D721Med (cell line): ENCODE measurements at regions not wholly inside any gene's neighbourhood (a gene's known extent, or its start where the extent isn't known, plus 50 kb on each side); places are given as distances from the start of the nearest gene placed in this dataset.

Experiments used
- DNase-seq: peaks from one replicate; pipeline ENCODE4 v3.0.0; 2011; ENCODE audit warnings: low spot score; ENCODE audit not compliant: insufficient read length
- FAIRE-seq: peaks from 2 replicates; lab custom pipeline; 2011; peaks lifted over from hg19 to GRCh38; lab: Jason Lieb, UNC
- CTCF ChIP-seq: IDR thresholded peaks from 2 replicates; pipeline ENCODE4 v1.5.1; 2012; ENCODE audit warnings: mild to moderate bottlenecking, control low read depth; ENCODE audit not compliant: insufficient read depth; ENCODE audit errors: missing control alignments

GRCh38 chr2:378364-378763, 90.5 kb upstream of the ALKAL2 start:
- DNase-seq: no peak
- FAIRE-seq: no peak
- TF ChIP-seq CTCF: no peak

- FAIRE-seq: no peak
- DNase-seq: no peak
- TF ChIP-seq CTCF: no peak
Measured at GRCh38 chr2:377414-377813, 89.5 kb upstream of the ALKAL2 start.

GRCh38 chr2:375956-376307, 88.0 kb upstream of the ALKAL2 start:
- FAIRE-seq: no peak
- no peak for TF ChIP-seq CTCF
- DNase-seq: no peak

- DNase-seq: no peak
- no peak for TF ChIP-seq CTCF
- FAIRE-seq: no peak
Measured at GRCh38 chr2:375270-375955, 87.5 kb upstream of the ALKAL2 start.

GRCh38 chr2:368386-368785, 80.5 kb upstream of the ALKAL2 start:
- no peak for TF ChIP-seq CTCF
- DNase-seq (no peak), FAIRE-seq (no peak)

- DNase-seq: no peak
- no peak for TF ChIP-seq CTCF
- no peak for FAIRE-seq
Measured at GRCh38 chr2:367246-367645, 79.4 kb upstream of the ALKAL2 start.

GRCh38 chr2:366706-367105, 78.8 kb upstream of the ALKAL2 start:
- no peak for FAIRE-seq
- TF ChIP-seq CTCF: no peak
- no peak for DNase-seq
